HG03025 (cell line): ENCODE measurements at regions not wholly inside any gene's neighbourhood (a gene's known extent, or its start where the extent isn't known, plus 50 kb on each side); places are given as distances from the start of the nearest gene placed in this dataset.

Experiments used
- ATAC-seq: cut with Tn5 transposase; IDR thresholded peaks from one replicate; pipeline ENCODE4 v1.9.1; 2021; ENCODE audit warnings: mild to moderate bottlenecking, moderate library complexity; ENCODE audit not compliant: unreplicated experiment, low FRiP score

DNA sequence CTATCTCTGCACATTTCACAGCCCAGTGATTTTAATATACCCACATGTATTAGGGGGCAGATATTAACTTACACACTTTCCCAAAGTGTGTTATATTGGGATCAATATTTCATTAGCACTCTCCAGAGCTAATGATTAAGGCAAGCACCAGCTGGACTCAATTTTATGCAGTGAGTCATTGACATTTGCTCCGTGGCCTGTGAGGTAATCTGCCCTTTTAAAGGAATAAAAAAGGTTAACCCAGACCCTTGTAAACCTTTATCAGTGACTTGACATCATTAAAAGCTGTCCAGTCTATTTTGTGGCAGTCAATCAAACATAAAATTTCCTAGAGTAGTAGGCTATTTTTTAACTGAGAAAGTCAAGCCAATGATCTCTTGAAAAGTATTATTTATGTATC lies 1870.4 kb upstream of the CELF4 start:
- ATAC-seq, result no peak

DNA sequence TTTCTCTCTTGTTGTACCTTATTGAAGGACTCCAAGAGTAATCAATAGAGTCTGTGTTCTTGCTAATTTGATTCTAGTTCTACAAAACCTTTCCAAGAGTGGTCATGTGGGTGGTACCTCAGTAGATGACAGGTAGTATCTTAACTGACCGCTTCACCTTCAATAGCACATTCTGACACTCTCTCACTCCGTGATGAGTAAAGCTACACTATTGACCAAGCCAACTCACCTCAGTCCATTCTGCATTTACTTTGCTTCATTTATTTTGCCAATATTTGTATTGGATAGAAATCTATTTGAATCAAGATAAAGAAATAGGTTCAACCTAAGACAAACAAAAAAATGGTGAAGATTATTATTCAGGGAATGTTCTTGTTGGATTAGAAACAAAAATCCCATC lies 1869.6 kb upstream of the CELF4 start:
- ATAC-seq, result no peak

- ATAC-seq, result no peak
Measured at GRCh38 chr18:39434223-39434920, 1868.8 kb upstream of the CELF4 start.

DNA sequence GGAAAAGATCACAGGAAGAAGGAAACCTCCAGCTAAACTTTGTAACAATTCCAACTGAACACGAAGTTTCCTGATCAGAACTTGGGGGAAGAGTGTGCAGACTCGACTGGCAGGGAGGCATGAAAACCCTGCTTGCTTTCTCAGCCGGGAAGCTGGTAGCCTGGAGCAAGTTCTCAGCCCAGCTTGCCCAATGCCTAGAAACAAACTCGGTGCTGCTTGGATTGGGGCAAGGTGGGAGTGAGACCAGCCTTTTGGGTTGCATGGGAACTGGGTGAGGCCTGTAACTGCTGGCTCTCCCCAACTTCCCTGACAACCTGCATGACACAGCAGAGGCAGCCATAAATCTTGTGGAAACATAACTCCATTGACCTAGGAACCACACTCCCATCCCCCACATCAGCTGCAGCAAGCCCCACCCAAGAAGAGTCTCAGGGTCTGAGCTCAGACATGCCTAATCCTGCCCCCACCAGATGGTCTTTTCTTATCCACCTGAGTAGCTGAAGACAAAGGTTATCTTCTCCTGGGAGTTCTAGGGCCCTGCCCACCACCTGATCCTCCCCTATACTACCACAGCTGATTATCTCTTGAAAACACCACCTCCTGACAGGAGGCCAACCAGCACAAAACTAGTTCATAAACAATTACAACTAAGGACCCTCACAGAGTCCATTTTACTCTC lies 1859.7 kb upstream of the CELF4 start:
- no peak for ATAC-seq

DNA sequence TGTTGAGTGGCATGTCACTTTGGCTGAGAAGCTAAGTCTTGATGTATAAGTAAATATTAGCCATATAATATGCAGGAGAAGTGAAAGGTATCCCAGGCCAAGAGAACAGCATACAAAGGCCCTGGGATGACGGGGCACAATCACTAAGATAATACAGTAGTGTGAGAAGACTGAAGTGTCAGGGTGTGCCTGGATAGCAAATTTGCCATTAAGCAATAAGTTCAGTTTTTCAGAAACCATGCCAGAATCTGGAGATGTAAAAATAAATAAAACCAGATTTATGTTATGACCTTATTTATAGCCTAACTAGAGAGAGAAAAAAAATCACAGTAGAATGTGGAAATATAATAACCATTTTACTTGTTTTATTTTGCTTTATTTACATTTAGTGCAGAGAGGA lies 1858.7 kb upstream of the CELF4 start:
- ATAC-seq, result no peak

GRCh38 chr18:39421276-39421675 lies 1855.7 kb upstream of the CELF4 start:
- ATAC-seq, result no peak

GRCh38 chr18:39419315-39419714 lies 1853.7 kb upstream of the CELF4 start:
- no peak for ATAC-seq

DNA sequence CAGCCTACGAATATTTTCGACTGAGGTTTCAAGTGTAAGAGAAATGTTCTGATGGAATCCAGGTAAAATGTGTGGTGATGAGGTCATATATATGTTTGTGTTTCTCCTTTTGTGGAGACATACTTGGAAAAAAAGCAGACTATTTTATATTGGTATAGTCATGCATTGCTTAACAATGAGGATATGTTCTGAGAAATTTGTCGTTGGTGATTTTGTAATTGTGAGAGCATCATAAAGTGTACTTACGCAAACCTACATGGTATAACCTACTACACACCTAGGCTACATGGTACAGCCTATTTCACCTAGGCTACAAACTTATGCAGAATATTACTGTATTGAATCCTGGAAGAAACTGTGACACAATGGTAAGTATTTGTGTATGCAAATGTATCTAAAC lies 1849.9 kb upstream of the CELF4 start:
- ATAC-seq, result no peak

DNA sequence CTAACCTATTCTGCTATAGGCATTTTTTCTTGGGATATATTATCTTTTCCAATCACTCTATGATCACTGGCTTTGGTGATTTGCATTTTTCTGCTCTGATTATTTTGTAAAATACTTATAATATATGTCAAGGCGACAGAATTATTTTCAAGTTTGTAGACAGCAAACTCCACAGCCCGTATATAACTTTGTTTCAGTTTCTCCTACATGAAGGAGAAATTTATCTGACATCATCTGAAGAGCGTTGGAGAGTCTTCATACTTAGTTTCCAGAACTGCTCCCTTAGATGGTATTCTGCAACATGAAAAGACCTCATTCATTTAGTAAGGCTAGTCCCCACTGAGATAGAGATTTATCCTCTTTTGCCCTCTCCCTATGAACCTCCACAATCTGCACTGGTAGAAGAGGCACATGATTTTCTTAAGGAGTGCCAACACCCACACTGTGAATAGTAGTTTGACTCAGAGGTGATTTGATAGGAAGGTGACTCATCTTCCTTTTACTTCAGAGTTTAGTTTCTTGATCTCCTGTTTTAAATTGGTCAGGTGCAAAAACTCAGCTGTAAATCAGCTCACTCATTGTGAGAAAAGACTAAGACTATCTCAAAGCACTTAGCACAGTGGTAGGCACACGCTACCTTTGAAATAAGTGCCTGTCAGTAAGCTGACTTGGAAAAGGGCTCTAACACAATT lies 1848.6 kb upstream of the CELF4 start:
- ATAC-seq, result no peak

DNA sequence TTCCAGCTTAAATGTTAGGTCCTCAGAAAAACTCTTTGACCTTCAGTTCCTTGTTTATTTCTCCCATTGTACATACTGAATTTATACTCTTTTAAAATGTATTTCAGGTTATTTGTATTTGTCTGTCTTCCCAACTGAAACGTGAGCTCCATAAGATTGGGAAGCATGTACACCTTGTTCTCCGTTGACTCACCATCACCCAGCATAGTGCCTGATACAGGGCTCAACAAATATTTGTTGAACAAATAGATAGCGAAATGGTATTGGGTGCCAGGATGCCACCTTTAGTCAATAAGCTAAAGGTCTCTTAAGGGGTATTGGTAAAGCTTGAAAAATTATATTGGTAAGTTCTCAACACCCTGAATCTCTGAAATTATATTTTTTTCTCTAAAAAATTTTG lies 1841.3 kb upstream of the CELF4 start:
- no peak for ATAC-seq

DNA sequence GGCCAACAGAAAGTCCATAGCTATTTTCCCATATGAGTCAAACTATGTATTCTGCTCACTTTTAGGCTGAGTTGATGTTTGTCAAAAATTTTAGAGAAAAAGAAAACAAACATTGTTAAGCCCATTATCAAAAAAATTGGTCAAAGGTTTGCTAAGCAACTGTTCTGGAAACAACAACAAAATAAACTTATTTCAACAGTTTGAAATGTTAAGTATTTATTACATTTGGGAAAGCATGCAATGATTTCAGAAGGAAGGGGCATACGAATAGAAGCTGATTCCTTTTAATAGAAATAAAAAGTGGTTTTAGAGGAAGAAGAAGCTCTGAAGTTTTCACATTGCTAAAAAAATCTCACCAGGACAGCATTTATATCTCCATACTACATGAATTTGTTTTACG lies 1837.5 kb upstream of the CELF4 start:
- ATAC-seq, result no peak

DNA sequence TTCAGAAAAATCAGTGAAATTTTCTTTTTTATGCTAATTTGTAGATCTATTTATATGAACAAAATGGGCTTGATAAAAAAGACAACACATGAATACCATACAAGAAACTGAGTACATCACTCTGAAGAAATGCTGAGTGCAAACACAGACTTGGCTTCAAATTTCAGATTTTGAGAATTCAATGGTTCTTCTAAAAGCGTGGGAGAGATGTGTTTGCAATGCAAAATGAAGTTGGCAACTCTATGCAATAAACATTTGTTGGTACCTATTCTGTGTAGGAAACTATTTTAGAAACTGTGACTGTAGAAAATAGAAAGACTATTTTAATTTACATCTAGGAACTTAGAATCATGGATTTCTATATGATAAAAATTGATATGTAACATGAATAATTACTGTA lies 1834.1 kb upstream of the CELF4 start:
- no peak for ATAC-seq

DNA sequence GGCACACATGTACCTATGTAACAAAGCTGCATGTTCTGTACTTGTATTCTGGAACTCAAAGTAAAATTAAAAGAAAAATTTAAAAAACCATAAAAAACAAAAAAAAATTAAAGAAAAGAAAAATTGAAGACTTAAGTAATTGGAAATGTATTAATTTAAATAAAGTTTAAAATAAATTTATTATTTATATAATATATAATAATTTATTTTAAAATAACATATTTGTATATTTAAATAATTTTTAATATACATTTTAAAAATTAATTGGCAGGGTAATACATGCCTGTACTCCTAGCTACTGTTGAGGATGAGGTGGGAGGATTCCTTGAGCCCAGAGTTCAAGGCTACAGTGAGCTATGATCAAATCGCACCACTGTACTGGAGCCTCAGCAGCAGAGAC lies 1830.6 kb upstream of the CELF4 start:
- ATAC-seq, result no peak

DNA sequence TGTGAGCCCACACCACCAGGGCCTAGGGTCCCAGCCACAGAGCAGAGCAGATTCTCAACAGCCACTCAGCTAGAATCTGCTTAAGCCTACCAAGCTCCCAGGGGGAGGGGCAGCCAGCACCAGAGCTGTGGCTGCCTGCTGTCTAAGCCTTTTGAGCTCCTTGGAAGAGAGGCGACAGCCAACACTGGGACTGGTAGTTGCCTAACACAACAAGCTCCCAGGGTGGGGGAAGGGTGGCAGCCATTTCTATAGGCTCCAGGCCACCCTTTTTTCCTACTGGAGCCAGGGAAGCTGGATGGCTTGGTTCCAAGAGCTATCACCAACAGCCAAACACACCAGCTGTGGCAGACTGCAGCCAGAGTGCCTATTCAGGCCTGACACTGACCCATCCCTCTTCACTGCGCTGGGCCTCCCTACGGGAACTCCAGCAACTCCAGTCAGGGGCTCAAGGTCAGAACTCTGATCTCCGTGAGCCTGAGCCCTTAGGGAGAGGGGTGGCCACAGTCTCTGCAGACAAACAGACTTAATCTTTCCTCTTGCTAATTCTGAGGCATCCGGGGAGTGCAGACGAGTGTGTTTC lies 1824.3 kb upstream of the CELF4 start:
- ATAC-seq, result no peak

DNA sequence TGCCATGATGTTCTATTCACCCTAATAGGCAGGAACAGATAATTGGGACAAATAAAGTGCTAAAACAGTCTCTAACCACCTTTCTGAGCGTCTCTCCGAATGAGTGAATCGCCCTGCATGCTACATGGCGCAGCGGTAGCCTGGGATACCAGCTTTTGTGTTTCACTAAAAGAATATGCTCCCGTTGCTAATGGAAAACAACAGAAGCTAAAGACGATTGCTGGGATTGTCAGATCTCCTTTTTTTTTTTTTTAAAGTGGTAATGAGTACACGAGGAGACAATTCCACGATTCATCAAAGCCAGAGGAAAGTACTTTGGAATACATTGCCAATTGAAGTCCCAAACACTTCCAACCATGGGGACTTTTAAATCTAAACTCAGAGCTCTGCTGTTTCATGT lies 1815.3 kb upstream of the CELF4 start:
- no peak for ATAC-seq

DNA sequence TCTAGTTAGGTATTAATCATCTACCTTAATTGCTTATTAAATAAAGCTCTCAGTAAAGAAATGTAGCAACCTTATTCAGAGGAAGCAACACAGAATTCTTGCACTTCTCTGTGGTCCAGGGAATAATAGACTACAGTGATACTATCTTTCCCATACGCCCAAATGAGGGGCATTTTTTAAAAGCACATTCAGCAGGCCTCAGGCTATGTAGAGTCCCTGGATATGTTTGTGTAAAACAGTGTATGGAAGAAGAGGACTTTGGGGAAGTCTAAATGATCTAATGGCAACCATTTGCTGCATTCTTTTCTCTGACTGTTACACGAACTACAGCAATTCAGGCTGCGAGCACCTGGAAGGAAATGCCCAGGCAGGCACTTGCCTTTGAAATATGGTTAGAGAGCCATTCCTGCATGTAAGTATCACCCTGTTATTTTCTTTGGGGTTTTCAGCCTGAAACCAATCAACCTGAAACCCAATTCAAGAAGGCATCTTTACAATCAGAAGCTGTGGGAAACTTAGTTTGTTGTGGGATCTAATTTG lies 1814.7 kb upstream of the CELF4 start:
- ATAC-seq, result no peak

- ATAC-seq, result no peak
Measured at GRCh38 chr18:39375066-39375465, 1809.5 kb upstream of the CELF4 start.

DNA sequence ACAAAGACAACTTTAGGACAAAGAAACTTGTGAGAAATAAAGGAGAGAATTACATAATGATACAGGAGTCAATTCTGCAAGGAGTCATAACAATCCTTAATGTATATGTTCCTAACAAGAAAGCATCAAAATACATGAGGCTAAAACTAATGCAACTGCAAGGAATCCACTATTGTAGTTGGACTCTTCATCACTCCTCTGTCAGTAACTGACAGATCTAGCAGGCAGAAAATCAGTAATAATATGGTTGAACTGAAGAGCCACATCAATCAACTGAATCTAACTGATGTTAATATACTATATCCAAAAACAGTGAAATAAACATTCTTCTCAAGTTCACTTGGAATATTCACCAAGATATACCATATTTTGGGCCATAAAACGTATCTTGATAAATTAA lies 1806.4 kb upstream of the CELF4 start:
- ATAC-seq, result no peak

DNA sequence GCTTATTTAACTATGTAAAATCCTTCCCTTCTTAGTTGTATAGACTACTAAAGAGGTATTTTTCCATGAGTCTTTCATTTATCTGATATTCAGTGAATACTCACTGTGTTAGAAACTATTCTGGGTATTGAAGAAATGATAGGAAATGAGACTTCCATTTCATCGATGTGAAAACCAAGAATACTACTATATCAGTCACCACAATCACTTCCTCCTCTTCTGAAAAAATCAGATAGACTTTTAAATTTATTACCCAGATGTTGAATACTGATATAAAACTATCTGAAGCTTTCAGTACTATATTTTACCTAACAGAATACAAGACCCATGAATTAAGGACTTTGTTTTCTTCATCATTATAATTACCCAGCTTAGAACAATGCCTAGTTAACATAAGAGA lies 1801.1 kb upstream of the CELF4 start:
- no peak for ATAC-seq

DNA sequence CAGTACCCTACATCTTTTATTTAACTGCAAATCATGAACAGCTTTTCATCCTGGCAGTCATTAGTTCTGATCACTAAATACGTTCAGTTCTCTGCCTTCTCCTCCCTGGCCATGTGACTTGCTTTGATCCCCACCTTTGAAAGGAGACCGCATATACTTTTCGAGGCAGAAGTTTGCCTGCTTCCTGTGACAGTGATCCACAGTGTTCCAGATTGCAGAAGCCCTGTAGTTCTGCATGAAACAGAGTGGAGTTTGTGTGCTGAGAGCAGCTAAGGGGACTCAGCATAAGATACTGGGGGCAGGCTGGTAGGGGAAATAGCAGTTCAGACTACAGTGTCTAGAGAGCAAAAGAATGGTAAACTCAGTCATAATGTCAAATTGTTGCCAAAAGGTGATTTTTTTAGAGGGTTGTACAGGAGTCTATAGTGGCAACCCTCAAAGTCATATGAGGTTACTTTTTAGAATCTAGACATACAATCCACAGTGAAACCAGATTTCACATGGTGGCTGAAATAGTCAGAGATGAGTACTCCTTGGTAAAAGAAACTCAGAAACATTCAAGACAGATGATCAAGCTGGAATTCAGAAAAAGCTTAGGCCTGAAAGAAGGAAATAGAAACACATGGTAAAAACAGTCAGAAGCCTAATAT lies 1800.4 kb upstream of the CELF4 start:
- ATAC-seq, result no peak

DNA sequence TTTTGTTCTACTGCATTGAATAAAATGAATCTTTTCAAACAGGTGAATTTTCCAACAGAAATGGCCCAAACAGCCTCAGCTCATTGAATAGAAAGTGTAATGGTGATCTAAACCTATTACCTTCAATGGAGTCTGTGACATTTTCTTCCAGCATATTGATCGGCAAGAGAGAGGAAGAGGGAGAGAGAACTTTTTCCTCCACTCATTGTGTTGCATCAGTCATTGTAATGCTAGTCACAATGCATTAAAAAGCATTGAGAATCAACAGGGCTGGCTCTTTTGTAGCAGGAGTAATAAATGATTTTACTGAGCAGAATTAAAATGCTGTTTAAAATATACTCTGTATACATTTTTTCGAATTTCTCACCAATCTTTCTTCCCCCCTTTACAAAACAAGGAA lies 1794.5 kb upstream of the CELF4 start:
- ATAC-seq, result no peak
